Suppressor macrophage treated with lipopolysaccharide for 4 hours (primary cell): ENCODE measurements at regions not wholly inside any gene's neighbourhood (a gene's known extent, or its start where the extent isn't known, plus 50 kb on each side); places are given as distances from the start of the nearest gene placed in this dataset.

ENCODE experiments used
- DNase-seq: peaks from one replicate; pipeline ENCODE4 v3.0.0-alpha.2; 2020

DNA sequence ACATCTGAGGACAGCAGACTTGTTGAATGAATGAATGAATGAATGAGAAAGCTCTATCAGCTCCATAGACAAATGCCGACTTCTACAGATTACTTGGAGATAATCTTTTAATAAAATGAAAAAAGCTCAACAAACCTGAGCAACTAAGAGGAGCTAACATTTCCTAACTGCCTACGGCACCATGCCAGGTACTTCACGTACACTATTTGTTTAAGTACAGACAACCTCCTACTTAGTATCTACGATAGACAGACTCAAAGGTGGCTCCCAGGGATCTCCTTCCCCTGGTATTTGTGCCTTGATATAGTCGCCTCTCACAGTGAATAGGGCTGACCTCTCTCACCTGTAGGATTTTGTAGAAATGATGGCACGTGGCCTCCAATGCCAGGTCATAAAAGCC lies 412.2 kb upstream of the FAT1 start:
- no peak for DNase-seq

GRCh38 chr4:187139141-187139540 lies 415.5 kb upstream of the FAT1 start:
- DNase-seq, result no peak

- DNase-seq, result no peak
Measured at GRCh38 chr4:187141101-187141500, 417.4 kb upstream of the FAT1 start.

DNA sequence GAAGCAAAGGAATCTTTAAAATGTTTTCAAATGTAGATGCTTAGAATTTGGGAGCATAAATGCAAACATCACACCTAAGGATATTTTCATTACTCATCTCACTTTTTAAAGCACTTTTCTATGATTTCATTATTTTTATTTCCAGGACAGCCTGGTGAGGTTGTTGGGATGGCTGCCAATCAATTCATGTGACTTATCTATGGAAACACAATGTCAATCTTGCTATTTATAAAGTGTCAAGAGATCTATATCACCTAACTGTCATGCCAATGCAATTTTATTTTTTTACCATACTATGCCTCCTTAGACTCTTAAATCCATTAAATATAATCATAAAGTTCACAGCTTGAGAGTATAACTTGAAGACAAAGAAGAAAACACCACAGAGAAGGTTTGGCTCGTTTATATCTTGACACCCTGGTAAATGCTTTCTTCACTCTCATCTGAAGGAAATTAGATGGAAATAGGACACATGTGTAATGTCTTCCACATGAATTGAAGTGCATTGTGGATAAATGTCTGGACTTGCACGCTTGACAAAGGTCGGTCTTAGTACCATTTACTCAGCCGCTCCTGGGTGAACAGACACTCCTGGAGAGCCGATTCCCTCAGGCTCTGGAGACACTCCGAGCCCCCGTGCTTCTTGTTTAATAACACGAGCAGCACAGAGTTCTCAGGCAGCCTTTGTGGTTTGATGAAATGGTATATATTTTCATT lies 425.7 kb upstream of the FAT1 start:
- DNase-seq, result no peak

DNA sequence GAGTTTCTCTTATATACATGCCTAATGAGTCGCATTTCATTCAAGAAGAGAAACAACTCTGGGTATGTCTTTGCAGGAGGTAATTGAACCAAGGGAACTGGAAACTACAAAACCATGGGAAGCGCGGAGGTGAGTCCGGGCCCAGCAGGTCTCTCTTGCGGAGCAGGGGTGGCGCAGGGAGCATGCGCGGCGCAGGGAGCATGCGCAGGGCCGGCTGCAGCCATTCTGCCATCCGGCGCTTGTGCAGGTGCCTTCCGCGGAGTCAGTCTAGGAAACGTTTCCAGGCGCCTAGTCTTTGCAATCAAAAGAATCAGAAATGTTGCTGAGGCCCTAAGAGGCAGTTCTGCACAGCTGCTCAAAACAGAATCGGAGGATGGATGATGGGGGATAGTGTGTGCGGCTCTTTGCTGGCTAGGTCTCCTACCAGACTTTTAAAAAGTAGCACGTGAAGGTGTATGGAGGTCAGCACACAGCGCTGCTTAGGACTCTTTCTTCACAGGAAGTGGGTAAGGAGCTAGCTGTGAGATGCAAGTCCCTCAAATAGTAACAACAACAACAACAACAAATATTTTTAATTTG lies 433.8 kb upstream of the FAT1 start:
- DNase-seq, result no peak

DNA sequence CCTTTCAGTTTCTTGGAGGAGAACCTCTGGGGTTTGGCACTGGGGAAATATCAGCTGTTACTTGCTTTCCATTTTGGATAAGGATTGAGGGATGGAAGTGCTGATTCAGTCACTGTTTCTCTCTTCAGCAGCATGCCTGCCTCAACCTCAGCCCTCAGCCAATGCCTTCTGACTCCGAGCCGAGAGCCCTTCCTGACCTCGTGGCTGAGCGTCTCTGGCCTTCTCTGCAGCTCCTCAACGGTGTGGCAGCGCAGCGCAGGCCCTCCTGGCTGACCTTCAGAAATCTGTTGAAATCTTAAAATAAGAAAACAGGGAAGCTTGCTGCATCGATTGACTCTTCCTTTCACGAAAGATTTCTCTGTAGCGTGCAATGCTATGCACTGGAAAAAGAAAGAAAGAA lies 434.3 kb upstream of the FAT1 start:
- DNase-seq, result no peak

GRCh38 chr4:187160486-187160885 lies 436.8 kb upstream of the FAT1 start:
- no peak for DNase-seq

DNA sequence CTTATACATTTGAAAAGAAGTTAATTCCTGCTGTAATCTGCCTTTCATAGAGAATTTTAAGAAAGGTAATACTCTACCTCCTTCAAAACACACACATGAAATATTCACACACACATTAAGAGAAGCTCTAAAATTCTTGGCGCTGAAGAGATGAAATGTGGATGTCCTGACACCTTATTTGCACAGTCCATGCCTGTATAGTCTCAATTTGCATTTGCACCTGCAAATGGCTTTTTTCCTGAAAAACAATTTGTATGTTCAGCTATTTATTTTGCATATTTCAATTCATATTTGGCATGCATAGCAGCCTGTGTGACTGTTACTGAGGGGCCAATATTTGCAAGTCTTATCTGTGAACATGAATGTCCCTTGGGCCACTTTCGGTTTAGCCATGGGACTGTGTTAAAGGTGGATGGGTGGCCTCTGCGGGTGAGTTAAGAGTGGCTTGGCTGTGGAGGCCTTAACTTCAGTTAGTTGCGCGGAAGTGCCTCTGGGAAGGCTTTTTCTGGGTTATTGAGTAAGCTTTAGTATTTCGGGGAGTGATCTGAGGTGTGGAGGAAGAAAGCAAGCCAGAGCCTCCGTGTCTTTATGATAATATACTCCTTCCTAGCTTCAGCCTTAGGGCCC lies 443.3 kb upstream of the FAT1 start:
- DNase-seq, result no peak

GRCh38 chr4:187171706-187172339 lies 448.2 kb upstream of the FAT1 start:
- no peak for DNase-seq

DNA sequence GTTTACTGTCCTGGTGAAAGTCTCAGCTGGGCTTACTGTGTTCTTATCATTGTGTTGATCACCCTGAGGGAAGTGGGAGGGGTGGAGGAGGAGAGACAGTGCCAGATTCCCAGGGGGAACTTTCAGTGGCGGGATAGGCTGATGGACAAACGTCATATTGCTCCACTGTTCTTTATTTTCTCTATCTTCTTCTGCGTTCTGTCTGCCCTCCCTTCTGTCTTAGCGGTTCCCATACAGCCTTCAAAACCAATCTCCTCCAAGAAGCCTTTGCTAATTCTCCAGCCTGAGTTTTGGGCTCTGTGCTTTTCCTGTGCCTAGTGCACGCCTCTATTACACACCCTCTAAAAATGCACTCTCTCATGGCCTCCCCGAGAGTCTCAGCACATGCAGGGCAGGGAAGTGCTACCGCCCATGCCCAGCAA lies 448.7 kb upstream of the FAT1 start:
- no peak for DNase-seq

DNA sequence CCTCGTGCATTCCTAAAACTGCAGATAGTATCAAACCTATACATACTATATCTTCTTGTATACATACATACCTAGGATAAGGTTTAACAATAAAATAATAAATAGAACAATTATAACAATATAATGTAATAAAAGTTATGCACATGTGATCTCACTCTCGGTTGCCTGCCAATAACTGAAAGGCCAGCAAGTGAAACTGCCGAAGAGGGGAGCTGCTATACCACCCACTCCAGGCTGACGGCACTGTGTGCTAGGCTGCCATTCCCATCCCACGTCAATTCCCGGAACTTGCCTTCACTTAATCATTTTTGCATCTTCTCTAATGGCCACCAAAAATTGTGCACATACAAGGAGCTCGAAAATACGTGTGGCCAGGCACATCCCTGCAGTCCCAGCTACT lies 451.1 kb upstream of the FAT1 start:
- DNase-seq, result no peak

DNA sequence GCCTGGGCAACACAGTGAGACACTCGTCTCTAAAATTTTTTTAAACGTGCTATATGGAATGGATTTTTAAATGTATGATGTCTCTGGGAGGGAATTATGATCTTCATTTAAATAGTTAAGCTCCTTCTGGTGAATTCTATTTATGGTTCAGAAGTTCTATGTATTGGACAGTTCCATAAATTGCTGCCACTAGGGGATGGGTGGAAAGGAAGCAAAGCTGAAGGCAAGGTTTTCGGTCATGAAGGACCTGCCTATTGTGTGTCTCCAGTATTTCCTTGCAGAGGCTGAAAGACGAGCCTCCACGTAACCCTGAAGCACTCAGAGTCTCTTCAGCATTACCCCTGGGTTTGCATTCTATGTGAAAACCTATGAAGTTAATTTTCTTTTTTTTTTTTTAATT lies 451.5 kb upstream of the FAT1 start:
- no peak for DNase-seq

DNA sequence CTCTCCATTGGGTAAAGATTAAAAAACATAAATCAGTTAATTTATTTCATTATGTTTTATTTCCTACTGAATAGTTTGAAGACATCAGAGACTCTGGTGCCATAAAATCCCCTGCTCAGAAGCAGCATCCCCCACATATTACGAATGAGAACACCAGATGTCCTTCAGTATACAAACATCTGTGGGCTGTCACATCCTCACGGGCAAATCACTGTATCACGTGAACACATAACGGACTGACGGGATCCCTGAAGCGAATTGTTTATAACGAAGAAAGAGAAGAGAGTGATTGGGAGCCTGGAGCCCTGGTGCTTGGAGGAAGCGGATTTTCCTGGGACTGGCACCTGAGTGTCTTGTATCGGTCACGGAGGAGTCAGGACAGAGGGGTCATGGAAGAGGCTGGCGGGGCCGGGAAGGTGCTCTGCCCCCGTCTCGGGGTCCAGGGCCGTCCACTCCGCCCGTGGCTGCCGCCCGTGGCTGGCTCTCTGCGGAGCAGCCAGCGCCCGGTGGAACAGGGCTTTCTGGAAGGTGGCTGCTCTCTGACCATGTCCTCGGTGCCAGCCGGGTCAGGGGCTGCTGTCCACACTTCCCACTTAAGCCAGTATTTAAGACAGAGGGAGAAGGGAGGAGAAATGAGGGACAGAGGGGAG lies 452.7 kb upstream of the FAT1 start:
- no peak for DNase-seq

DNA sequence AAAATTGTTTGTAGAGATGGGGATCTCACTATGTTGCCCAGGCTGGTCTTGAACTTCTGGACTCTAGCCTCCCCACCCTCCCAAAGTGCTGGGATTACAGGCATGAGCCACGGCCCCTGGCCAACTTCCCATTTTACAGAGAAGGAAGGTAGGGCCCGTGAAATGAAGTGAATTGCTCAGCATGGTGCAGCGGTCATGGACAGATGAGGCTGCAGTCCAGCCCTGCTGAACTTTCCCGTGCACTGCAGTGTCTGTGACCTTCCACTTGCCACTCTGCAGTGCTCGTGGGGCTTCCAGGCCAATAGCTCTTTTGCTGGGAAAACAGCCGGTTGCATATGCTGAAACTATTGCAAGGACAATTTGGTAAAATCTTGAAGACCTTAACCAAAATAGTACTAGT lies 454.4 kb upstream of the FAT1 start:
- DNase-seq, result no peak

GRCh38 chr4:187178587-187178986 lies 454.9 kb upstream of the FAT1 start:
- DNase-seq, result no peak

DNA sequence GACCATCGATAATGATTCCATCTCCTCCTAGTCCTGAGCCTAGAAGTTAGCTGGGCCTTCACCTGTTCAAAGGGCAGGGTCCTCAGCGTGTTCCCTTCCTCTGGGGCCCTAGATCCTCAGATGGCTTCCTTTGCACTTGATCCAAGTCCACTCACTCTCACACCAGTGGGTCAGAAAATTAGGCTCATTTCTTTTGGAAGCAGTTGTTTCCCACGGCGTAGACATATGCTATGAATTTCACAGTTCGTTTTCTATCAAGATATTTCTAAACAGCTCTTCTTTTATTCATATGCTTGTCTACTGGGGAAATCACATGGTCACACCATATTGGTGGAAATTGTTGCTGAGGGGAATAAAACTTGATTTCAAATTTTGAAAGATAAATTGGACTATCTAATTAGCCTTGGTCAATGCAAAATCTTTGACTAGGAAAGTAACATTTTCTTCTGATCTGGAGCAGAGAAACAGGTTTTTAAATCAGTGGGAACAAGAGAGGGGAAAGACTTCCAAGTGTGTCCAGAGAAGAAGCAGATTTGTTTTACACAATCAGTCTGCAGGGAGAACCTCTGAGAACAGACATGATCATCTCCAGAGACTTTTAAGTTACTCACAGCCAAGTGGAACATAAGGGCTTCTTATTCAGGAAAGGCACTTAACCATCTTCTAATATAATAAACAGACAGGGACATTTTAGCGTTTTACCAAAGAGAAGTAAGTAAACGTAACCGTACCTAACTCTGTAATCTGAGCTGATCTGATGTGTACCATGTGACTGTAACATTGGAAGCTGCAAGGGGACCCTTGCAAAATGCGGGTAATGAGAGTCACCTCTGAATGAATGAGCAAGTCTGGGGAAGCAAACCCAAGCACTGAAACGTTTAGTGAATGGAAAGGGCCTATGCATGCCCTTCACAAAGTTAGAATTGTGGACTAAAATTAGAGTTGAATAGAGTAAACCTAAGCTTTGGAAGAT lies 455.7 kb upstream of the FAT1 start:
- DNase-seq, result no peak

DNA sequence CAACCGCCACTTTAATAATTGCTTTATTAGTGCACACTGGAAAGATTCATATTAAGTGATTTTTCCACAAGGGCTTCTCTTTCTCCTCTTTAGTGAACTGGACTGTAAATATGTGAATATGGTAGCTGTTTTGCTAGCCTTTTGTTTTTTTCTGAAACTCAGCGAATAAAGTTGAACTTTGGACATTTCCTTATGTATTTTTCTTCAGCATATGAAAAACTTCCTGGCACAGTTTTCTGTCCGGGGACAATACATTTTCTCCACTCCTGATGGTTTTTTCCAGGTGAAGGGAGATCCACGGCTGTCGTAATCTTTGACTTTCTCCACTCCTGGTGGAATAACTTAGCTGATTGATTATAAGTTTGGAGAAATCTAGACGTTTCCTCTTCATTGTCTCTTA lies 457.4 kb upstream of the FAT1 start:
- DNase-seq, result no peak

GRCh38 chr4:187183346-187183745 lies 459.7 kb upstream of the FAT1 start:
- no peak for DNase-seq

DNA sequence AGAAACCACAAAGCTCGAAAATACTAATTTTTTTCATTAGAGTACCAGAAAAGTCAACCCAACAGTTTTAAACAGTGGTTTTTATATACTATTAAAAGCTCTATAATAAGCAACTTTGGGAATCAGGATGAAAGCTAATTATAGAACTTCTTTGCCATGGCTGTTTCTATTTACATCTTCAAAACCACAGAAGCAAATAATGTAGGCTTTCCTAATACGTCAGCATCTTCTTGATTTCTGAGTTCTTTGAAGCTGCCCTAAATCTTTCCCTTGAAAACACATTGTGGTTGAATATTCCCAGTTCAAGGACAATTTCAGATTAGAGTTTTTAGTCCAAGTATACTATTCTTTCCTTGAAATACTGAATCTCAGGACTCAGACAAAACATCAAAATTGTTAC lies 460.2 kb upstream of the FAT1 start:
- no peak for DNase-seq

GRCh38 chr4:187184508-187184907 lies 460.9 kb upstream of the FAT1 start:
- no peak for DNase-seq

DNA sequence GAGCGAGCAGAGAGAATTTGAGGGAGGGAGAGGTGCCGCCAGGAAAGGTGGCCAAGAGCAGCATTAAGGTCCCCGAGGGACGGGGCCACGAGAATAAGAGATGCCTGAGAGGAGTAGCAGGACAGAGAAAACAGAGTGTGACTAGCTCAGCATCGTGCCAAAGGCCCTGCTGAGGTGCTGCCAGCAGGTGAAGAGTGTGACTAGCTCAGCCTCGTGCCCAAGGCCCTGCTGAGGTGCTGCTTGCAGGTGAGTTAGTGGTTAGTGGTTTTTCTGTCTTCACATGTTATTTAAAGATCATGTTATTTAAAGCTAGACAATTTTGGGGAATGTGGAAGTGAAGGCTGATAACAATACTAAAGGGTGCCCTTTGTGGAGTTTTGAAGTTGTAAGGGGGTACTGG lies 464.5 kb upstream of the FAT1 start:
- DNase-seq, result no peak

- no peak for DNase-seq
Measured at GRCh38 chr4:187188741-187189140, 465.1 kb upstream of the FAT1 start.
